ENCODE measurements at regions not wholly inside any gene's neighbourhood (a gene's known extent, or its start where the extent isn't known, plus 50 kb on each side); places are given as distances from the start of the nearest gene placed in this dataset.

GRCh38 chr2:16900405-16901025 lies 234.9 kb upstream of the CYRIA start:
- peak; percentile 50 for TF ChIP-seq CTCF (IDR thresholded peaks at IDR 0.05; ENCODE audit: low read length)
- TF ChIP-seq EZH2 (optimal IDR thresholded peaks at IDR 0.05; ENCODE audit: low read depth, low read length): no peak
